SK-N-SH treated with all-trans-retinoic acid at 6 μM for 48 hours (cell line): ENCODE measurements at regions not wholly inside any gene's neighbourhood (a gene's known extent, or its start where the extent isn't known, plus 50 kb on each side); places are given as distances from the start of the nearest gene placed in this dataset.
"Not testable (repeated sequence)": the region's sequence is repeated elsewhere in the genome, so short reads cannot be mapped to it uniquely, and the experiment has no call there.

Experiments used
- ATAC-seq: fragments of 200-7000 bp; cut with Tn5 transposase; 3 replicates; pipeline ENCODE4 v1.9.1; 2020; ENCODE audit warnings: mild to moderate bottlenecking, moderate library complexity
- CSDC2 ChIP-seq: fragments of 250-450 bp; sonication (Bioruptor Pico); IDR thresholded peaks from 2 replicates; pipeline ENCODE4 v1.5.0; 2020; ENCODE audit warnings: mild to moderate bottlenecking, moderate library complexity
- GLIS3 ChIP-seq: fragments of 250-450 bp; sonication (Bioruptor Pico); IDR thresholded peaks from 2 replicates; pipeline ENCODE4 v1.5.0; 2020; ENCODE audit warnings: mild to moderate bottlenecking, moderate library complexity
- ISL1 ChIP-seq: fragments of 250-450 bp; sonication (Bioruptor Pico); IDR thresholded peaks from 2 replicates; pipeline ENCODE4 v2.1.2; 2022; ENCODE audit warnings: mild to moderate bottlenecking, moderate library complexity
- OSR1 ChIP-seq: fragments of 250-450 bp; sonication (Bioruptor Pico); IDR thresholded peaks from 2 replicates; pipeline ENCODE4 v1.8.0; 2022; ENCODE audit warnings: moderate library complexity, mild to moderate bottlenecking, inconsistent platforms
- PPARA ChIP-seq: fragments of 250-450 bp; sonication (Bioruptor Pico); IDR thresholded peaks from 2 replicates; pipeline ENCODE4 v1.5.0; 2020; ENCODE audit warnings: mild to moderate bottlenecking, borderline replicate concordance
- SNAI2 ChIP-seq: fragments of 250-450 bp; sonication (Bioruptor Pico); IDR thresholded peaks from 2 replicates; pipeline ENCODE4 v1.5.0; 2020; ENCODE audit warnings: mild to moderate bottlenecking, moderate library complexity
- TCF4 ChIP-seq: fragments of 250-450 bp; sonication (Bioruptor Pico); IDR thresholded peaks from 2 replicates; pipeline ENCODE4 v1.8.0; 2021; ENCODE audit warnings: mild to moderate bottlenecking, moderate library complexity, borderline replicate concordance
- TOX ChIP-seq: fragments of 250-450 bp; sonication (Bioruptor Pico); IDR thresholded peaks from 2 replicates; pipeline ENCODE4 v1.8.0; 2021; ENCODE audit warnings: mild to moderate bottlenecking, moderate library complexity, borderline replicate concordance
- ZC3H10 ChIP-seq: fragments of 250-450 bp; sonication (Bioruptor Pico); IDR thresholded peaks from 2 replicates; pipeline ENCODE4 v1.5.1; 2021; ENCODE audit warnings: mild to moderate bottlenecking, moderate library complexity
- ZFP30 ChIP-seq: fragments of 450-650 bp; formaldehyde crosslinking; IDR thresholded peaks from 2 replicates; pipeline ENCODE4 v1.5.0; 2022; ENCODE audit warnings: mild to moderate bottlenecking, moderate library complexity
- ZNF70 ChIP-seq: fragments of 450-650 bp; formaldehyde crosslinking; IDR thresholded peaks from 2 replicates; pipeline ENCODE4 v1.5.0; 2020; ENCODE audit warnings: mild to moderate bottlenecking, moderate library complexity
- TF ChIP-seq, protein P1 (sequence below): fragments of 250-450 bp; sonication (Bioruptor Pico); IDR thresholded peaks from 2 replicates; pipeline ENCODE4 v1.5.0; 2020; ENCODE audit warnings: mild to moderate bottlenecking, moderate library complexity
- TF ChIP-seq, protein P2 (sequence below): fragments of 250-450 bp; sonication (Bioruptor Pico); IDR thresholded peaks from 2 replicates; pipeline ENCODE4 v1.8.0; 2020; ENCODE audit warnings: mild to moderate bottlenecking, moderate library complexity, borderline replicate concordance
- TF ChIP-seq, protein P3 (sequence below): fragments of 250-450 bp; sonication (Bioruptor Pico); IDR thresholded peaks from 2 replicates; pipeline ENCODE4 v1.5.1; 2021; ENCODE audit warnings: mild to moderate bottlenecking, moderate library complexity
- TF ChIP-seq, protein P4 (sequence below): fragments of 250-450 bp; sonication (Bioruptor Pico); IDR thresholded peaks from 2 replicates; pipeline ENCODE4 v1.5.1; 2020; ENCODE audit warnings: low read depth, mild to moderate bottlenecking, moderate library complexity
- TF ChIP-seq, protein P5 (sequence below): fragments of 250-450 bp; sonication (Bioruptor Pico); IDR thresholded peaks from 2 replicates; pipeline ENCODE4 v1.8.0; 2021; ENCODE audit warnings: low read depth, mild to moderate bottlenecking, moderate library complexity, borderline replicate concordance

DNA sequence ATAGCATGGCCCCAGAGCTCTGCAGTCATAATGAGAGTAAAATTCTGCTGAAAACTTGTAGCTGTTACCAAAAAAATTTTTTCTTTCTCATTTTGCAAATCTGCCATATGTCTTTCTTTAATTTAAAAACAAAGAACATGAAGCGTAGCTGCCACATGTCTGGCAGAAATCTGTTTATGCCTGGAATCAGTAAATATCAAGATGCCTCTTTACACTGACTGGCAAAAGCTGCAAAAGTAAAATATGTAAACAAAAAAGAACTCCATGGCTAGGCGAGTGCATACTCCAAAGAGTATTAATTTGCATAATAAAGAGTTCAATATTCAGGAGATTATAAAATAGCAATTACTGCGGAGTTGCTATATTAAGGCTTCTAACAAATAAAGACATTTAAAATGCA, 130.9 kb upstream of the SP8 start:
- ATAC-seq, result no peak
- no peak for TF ChIP-seq CSDC2 (CRISPR knock-in tag)
- no peak for TF ChIP-seq PPARA (CRISPR knock-in tag)
- TF ChIP-seq GLIS3, result no peak
- TF ChIP-seq, protein P1, sequence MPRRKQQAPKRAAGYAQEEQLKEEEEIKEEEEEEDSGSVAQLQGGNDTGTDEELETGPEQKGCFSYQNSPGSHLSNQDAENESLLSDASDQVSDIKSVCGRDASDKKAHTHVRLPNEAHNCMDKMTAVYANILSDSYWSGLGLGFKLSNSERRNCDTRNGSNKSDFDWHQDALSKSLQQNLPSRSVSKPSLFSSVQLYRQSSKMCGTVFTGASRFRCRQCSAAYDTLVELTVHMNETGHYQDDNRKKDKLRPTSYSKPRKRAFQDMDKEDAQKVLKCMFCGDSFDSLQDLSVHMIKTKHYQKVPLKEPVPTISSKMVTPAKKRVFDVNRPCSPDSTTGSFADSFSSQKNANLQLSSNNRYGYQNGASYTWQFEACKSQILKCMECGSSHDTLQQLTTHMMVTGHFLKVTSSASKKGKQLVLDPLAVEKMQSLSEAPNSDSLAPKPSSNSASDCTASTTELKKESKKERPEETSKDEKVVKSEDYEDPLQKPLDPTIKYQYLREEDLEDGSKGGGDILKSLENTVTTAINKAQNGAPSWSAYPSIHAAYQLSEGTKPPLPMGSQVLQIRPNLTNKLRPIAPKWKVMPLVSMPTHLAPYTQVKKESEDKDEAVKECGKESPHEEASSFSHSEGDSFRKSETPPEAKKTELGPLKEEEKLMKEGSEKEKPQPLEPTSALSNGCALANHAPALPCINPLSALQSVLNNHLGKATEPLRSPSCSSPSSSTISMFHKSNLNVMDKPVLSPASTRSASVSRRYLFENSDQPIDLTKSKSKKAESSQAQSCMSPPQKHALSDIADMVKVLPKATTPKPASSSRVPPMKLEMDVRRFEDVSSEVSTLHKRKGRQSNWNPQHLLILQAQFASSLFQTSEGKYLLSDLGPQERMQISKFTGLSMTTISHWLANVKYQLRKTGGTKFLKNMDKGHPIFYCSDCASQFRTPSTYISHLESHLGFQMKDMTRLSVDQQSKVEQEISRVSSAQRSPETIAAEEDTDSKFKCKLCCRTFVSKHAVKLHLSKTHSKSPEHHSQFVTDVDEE (CRISPR knock-in tag), result no peak
- no peak for TF ChIP-seq TCF4 (CRISPR knock-in tag)
- TF ChIP-seq ZFP30 (CRISPR knock-in tag), result no peak
- TF ChIP-seq SNAI2 (CRISPR knock-in tag), result no peak
- no peak for TF ChIP-seq ZNF70 (CRISPR knock-in tag)
- TF ChIP-seq, protein P2, sequence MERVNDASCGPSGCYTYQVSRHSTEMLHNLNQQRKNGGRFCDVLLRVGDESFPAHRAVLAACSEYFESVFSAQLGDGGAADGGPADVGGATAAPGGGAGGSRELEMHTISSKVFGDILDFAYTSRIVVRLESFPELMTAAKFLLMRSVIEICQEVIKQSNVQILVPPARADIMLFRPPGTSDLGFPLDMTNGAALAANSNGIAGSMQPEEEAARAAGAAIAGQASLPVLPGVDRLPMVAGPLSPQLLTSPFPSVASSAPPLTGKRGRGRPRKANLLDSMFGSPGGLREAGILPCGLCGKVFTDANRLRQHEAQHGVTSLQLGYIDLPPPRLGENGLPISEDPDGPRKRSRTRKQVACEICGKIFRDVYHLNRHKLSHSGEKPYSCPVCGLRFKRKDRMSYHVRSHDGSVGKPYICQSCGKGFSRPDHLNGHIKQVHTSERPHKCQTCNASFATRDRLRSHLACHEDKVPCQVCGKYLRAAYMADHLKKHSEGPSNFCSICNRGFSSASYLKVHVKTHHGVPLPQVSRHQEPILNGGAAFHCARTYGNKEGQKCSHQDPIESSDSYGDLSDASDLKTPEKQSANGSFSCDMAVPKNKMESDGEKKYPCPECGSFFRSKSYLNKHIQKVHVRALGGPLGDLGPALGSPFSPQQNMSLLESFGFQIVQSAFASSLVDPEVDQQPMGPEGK, result no peak
- TF ChIP-seq, protein P3, sequence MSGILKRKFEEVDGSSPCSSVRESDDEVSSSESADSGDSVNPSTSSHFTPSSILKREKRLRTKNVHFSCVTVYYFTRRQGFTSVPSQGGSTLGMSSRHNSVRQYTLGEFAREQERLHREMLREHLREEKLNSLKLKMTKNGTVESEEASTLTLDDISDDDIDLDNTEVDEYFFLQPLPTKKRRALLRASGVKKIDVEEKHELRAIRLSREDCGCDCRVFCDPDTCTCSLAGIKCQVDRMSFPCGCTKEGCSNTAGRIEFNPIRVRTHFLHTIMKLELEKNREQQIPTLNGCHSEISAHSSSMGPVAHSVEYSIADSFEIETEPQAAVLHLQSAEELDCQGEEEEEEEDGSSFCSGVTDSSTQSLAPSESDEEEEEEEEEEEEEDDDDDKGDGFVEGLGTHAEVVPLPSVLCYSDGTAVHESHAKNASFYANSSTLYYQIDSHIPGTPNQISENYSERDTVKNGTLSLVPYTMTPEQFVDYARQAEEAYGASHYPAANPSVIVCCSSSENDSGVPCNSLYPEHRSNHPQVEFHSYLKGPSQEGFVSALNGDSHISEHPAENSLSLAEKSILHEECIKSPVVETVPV (CRISPR knock-in tag), result no peak
- TF ChIP-seq, protein P4, sequence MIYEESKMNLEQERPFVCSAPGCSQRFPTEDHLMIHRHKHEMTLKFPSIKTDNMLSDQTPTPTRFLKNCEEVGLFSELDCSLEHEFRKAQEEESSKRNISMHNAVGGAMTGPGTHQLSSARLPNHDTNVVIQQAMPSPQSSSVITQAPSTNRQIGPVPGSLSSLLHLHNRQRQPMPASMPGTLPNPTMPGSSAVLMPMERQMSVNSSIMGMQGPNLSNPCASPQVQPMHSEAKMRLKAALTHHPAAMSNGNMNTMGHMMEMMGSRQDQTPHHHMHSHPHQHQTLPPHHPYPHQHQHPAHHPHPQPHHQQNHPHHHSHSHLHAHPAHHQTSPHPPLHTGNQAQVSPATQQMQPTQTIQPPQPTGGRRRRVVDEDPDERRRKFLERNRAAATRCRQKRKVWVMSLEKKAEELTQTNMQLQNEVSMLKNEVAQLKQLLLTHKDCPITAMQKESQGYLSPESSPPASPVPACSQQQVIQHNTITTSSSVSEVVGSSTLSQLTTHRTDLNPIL (CRISPR knock-in tag), result no peak

DNA sequence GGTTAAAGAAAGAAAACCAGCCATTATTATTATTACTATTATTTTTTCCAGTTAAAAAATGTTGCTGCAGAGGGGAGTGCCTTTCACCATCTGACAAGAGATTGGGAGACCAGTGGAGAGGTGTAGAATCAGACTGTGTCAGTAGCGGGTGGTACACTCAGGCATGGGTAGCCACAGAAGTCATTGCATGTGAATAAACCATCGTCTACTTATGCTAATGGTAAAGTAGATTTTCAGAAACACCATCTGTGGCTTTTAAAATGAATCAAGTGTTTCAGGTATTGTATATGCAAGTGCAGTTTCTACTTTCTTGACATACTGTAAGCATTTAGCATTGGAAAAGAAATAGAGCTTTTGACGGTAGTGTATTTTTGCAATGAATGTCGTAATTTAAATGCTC, 131.5 kb upstream of the SP8 start:
- TF ChIP-seq, protein P3 (CRISPR knock-in tag), result no peak
- no peak for TF ChIP-seq ZC3H10 (CRISPR knock-in tag)
- no peak for TF ChIP-seq TOX (CRISPR knock-in tag)
- TF ChIP-seq ISL1 (CRISPR knock-in tag), result no peak
- no peak for TF ChIP-seq ZFP30 (CRISPR knock-in tag)
- TF ChIP-seq GLIS3, result no peak
- no peak for TF ChIP-seq ZNF70 (CRISPR knock-in tag)
- TF ChIP-seq, all 23 proteins: peak for 0
- ATAC-seq, result no peak

DNA sequence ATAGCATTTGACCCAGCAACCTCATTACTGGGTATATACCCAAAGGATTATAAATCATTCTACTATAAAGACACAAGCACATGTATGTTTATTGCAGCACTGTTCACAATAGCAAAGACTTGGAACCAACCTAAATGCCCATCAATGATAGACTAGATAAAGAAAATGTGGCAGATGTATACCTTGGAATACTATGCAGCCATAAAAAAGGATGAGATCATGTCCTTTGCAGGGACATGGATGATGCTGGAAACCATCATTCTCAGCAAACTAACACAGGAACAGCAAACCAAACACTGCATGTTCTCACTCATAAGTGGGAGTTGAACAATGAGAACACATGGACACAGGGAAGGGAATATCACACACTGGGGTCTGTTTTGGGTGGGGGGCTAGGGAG, 140.5 kb upstream of the SP8 start:
- ATAC-seq, result not testable (repeated sequence)

DNA sequence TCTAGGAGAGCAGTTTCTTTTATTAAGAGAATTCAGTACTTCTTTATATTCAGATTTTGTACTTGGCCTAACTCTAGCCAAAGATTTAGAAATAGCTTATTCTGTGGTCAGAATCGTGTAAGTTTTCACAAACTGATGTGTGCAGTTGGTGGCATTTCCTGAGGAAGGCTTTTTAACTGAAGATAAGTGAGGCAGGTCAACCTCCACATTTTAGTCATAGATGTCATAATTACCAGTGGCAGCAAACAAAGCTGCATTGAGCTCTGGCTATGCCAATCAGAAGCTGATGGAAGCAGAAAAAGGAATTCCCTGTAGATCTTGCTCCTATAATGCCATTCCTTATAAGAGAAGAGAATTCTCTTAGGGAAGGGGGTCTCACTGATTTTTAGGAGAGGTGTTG, 141.3 kb upstream of the SP8 start:
- TF ChIP-seq, protein P5, sequence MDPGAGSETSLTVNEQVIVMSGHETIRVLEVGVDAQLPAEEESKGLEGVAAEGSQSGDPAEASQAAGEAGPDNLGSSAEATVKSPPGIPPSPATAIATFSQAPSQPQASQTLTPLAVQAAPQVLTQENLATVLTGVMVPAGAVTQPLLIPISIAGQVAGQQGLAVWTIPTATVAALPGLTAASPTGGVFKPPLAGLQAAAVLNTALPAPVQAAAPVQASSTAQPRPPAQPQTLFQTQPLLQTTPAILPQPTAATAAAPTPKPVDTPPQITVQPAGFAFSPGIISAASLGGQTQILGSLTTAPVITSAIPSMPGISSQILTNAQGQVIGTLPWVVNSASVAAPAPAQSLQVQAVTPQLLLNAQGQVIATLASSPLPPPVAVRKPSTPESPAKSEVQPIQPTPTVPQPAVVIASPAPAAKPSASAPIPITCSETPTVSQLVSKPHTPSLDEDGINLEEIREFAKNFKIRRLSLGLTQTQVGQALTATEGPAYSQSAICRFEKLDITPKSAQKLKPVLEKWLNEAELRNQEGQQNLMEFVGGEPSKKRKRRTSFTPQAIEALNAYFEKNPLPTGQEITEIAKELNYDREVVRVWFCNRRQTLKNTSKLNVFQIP (CRISPR knock-in tag), result no peak
- no peak for TF ChIP-seq OSR1 (CRISPR knock-in tag)
- TF ChIP-seq, protein P4 (CRISPR knock-in tag), result no peak
- ATAC-seq, result no peak
